ENCODE measurements at regions not wholly inside any gene's neighbourhood (a gene's known extent, or its start where the extent isn't known, plus 50 kb on each side); places are given as distances from the start of the nearest gene placed in this dataset.

GRCh38 chr6:91691449-91691848 lies 1104.6 kb upstream of the MAP3K7 start:
- no peak for TF ChIP-seq CTCF (IDR thresholded peaks at IDR 0.05; ENCODE audit: low read depth, low read length)
- TF ChIP-seq EZH2phosphoT487 (IDR thresholded peaks at IDR 0.05; ENCODE audit: low read depth): no peak

Measured in OCI-LY3 (cell line).